Activated naive CD8-positive, alpha-beta T cell treated with anti-CD3 and anti-CD28 coated beads, Interleukin-2, amount 50 U/mL, for 24 hours (primary cell): ENCODE measurements at regions not wholly inside any gene's neighbourhood (a gene's known extent, or its start where the extent isn't known, plus 50 kb on each side); places are given as distances from the start of the nearest gene placed in this dataset.

Experiments
- ATAC-seq: fragments of 150-1000 bp; cut with Tn5 transposase; one replicate; pipeline ENCODE4 v1.10.0; 2021
- DNase-seq: peaks from one replicate; pipeline ENCODE4 v3.0.0; 2021
- H3K27ac Mint-ChIP-seq: one replicate; pipeline ENCODE4 v1.8.0; 2021; ENCODE audit warnings: mild to moderate bottlenecking, mixed read lengths
- H3K27me3 Mint-ChIP-seq: one replicate; pipeline ENCODE4 v1.8.0; 2021; ENCODE audit warnings: mixed read lengths
- H3K36me3 Mint-ChIP-seq: one replicate; pipeline ENCODE4 v1.8.0; 2021; ENCODE audit warnings: low read depth, mixed read lengths
- H3K4me1 Mint-ChIP-seq: one replicate; pipeline ENCODE4 v1.8.0; 2021; ENCODE audit warnings: mixed read lengths
- H3K4me3 Mint-ChIP-seq: one replicate; pipeline ENCODE4 v1.8.0; 2021; ENCODE audit warnings: mild to moderate bottlenecking, moderate library complexity, mixed read lengths
- H3K9me3 Mint-ChIP-seq: one replicate; pipeline ENCODE4 v1.8.0; 2021; ENCODE audit warnings: mixed read lengths

DNA sequence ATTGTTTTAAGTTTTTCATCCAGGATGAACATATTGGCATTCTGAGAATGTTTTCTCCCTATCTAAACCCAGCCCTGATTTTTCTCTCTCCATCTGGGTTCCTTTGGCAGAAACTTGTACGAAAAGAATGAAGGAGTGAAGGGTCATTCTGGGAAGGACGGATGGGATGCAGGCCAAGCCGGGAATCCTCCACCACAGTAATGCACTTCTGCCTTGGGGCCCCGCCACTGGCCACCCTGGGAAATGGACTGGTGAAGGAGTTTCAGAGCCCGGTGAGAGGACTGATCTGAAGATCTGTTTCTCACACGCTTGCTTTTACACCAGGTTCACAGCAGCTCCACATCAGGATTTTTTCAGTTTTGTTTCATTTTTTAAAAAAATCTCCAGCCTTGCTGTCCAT lies 554.8 kb downstream of the BNC2 start:
- Mint-ChIP-seq H3K9me3 (no peaks in the 10 kb centered on the region), H3K4me1 (no peaks in the 10 kb centered on the region), H3K4me3 (no peak overlapping the region), H3K36me3 (no peaks in the 10 kb centered on the region), H3K27ac (no peak overlapping the region), H3K27me3 (peaks cover 2% of the 10 kb centered on the region)
- ATAC-seq = no peak
- no peak for DNase-seq

DNA sequence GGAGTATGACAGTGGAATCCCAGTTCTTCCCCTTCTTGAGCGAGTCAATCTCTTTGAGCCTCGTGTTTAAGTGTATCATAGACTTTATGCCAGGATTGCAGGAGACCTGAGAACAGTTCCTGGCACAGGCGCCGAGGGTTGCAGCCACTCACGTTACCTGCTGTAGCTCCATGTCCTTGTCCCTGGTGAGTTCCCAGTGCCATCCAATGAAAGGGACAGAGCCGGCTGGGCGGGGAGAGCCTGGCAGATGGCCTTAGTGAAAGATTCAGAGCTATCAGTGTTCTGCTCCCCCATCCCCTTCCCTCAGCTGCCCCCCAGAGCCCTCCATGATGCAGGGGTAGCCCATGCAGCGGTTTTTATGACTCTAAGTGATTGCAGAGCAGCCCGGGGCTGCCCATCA lies 554.0 kb downstream of the BNC2 start:
- no peak overlapping the region for H3K27ac Mint-ChIP-seq
- DNase-seq (no peak), ATAC-seq (no peak)
- no peaks in the 10 kb centered on the region for H3K36me3 Mint-ChIP-seq
- H3K4me1 Mint-ChIP-seq = no peaks in the 10 kb centered on the region
- H3K9me3 Mint-ChIP-seq = no peaks in the 10 kb centered on the region
- H3K4me3 Mint-ChIP-seq = no peak overlapping the region
- peaks cover 2% of the 10 kb centered on the region for H3K27me3 Mint-ChIP-seq

DNA sequence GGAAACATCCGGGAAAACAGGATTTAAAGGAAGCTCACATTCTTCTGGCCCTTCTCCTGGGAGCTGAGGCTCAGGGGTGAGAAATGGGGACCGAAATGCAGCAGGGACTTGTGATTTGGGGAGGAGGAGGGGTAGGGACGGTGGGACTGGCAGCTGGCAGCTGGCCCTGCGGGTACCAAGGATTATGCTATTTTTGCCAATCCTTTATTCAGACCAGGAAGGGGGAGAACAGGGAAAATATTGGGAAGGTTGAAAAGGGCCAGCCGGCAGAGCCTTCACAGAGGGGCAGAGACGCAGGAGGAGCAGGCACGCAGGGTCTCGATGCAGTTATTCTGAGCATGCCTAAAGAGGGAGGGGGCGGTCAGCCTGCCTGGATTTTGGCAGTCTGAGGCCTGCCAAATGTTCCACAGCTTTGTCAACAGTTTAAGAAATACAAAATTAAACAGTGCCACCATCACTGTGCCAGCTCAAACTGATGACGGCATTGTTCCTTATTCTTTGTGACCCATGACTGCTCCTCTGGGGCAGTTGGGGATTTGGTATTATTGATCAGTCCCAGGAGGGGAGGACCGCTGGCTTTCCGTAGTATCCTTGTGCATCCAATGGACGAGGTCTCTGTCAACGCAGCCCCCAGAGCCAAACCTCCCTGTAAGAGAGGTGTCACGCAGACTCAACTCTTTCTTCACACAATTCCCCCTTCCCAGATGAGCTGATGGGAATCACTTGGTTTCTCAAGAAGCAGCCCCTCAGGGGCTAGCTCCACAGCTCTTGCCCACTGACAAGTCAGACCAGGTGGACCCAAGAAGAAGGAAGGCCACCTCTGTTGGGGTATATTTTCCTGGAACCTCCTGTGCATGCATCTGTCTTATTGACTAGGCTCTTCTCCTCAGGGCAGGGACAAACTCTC lies 553.3 kb downstream of the BNC2 start:
- H3K4me3 Mint-ChIP-seq = no peak overlapping the region
- peaks cover 2% of the 10 kb centered on the region for H3K27me3 Mint-ChIP-seq
- no peak overlapping the region for H3K27ac Mint-ChIP-seq
- no peaks in the 10 kb centered on the region for H3K4me1 Mint-ChIP-seq
- H3K9me3 Mint-ChIP-seq = no peaks in the 10 kb centered on the region
- H3K36me3 Mint-ChIP-seq = no peaks in the 10 kb centered on the region
- no peak for DNase-seq
- ATAC-seq = no peak

DNA sequence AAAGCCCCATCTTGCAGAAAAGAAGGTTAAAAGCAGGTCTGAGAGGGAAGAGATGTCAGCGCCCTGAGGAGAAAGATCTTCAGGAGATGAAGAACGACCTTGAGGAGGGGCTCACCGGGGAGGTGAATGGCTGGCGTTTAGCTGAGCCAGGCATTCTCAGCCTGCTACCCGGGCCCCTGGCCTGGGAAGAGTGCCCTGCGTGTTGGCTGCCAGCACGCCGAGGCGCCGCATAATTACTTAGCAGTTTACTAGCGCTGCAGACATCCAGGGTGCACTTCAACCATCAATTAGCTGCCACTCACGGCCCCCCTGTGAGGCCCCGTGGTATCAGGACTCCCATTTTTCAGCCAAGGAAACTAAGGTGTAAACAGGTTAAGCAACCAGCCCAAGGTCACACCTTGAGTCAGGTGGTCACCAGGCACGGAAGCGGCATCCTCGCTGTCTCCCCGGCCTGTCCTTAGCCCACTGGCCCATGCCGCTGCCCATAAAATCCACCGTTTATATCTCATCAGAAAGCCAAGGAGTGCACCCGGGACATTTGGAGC lies 551.9 kb downstream of the BNC2 start:
- Mint-ChIP-seq H3K4me3 (no peak overlapping the region), H3K9me3 (no peaks in the 10 kb centered on the region), H3K27ac (no peak overlapping the region), H3K27me3 (peaks cover 1% of the 10 kb centered on the region), H3K36me3 (no peaks in the 10 kb centered on the region), H3K4me1 (no peaks in the 10 kb centered on the region)
- ATAC-seq = no peak
- DNase-seq = no peak

DNA sequence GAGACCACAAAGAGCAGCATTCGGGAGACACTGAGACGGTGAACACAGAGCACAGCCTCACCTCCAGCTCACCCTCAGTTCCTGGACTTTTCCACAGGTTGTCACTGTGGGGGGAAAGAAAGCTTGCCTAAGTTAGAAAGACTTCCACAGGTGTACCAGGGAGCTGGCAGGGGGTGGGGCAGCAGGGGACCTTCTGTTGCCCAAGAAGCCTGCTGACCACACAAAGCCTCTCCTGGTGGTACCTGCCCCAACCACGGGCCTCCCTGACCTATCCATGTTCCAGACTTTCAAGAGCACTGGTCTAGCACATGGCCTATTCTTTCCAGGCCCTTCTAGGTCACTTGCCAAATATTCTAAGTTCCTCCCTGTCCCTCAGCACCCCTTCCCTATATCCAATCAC lies 550.8 kb downstream of the BNC2 start:
- H3K9me3 Mint-ChIP-seq = no peaks in the 10 kb centered on the region
- ATAC-seq (no peak), DNase-seq (no peak)
- H3K4me1 Mint-ChIP-seq = no peaks in the 10 kb centered on the region
- no peaks in the 10 kb centered on the region for H3K27me3 Mint-ChIP-seq
- no peak overlapping the region for H3K4me3 Mint-ChIP-seq
- H3K36me3 Mint-ChIP-seq = no peaks in the 10 kb centered on the region
- no peak overlapping the region for H3K27ac Mint-ChIP-seq

DNA sequence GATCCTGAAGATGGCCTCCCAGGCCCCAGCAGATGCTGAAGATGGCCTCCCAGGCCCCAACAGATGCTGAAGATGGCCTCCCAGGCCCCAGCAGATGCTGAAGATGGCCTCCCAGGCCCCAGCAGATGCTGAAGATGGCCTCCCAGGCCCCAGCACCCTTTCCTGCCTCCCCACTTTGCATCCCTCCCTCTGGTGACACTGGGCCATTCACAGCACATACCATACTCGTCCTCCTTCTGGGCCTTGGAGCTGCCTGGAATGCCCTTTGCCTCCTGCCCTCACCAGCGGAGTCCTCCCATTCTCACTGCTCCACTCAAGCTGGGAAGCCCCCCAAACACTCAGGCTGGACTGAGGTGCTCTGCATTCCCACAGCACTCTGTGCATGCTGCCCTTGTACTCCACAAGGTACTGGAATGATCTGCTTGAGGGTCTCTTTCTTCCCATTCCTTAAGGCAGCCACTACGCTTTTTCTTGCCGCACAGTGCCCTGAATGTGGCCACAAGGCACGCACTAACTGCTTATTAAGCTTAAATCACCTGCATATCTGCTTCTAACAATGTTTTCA lies 550.0 kb downstream of the BNC2 start:
- no peak for ATAC-seq
- no peaks in the 10 kb centered on the region for H3K4me1 Mint-ChIP-seq
- H3K4me3 Mint-ChIP-seq = no peak overlapping the region
- no peak overlapping the region for H3K27ac Mint-ChIP-seq
- no peak for DNase-seq
- no peaks in the 10 kb centered on the region for H3K27me3 Mint-ChIP-seq
- no peaks in the 10 kb centered on the region for H3K9me3 Mint-ChIP-seq
- H3K36me3 Mint-ChIP-seq = no peaks in the 10 kb centered on the region

DNA sequence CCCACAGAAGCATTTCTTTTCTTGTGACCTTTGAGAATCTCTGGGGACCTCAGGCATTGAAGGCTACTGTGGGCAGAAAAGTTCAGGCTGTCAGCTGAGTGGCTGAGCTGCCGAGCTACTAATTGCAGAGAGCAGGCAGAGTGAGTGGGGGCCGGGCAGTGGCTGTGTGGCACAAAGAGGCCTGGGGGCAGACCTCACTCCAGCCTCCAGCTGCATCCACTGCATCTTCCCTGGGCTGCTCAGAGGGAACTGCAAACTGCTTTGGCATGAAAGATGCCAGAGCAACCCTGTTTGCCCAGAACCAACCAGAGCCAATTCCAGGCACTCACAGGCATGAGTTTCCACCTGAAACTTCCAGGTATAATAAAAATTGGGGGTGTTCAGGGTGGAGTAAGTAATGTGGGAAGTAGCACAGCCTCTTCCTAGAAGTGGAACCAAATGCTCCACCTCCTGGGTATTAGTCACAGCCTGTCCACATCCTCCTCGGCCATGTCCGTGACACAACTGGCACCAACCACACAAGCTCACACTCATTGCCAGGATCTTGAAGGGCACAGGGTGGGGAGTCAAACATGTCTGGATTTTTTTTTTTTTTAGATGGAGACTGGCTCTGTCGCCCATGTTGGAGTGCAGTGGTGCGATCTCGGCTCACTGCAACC lies 548.9 kb downstream of the BNC2 start:
- no peak for ATAC-seq
- Mint-ChIP-seq H3K27ac (no peak overlapping the region), H3K9me3 (no peaks in the 10 kb centered on the region), H3K27me3 (no peaks in the 10 kb centered on the region), H3K4me3 (no peak overlapping the region), H3K36me3 (no peaks in the 10 kb centered on the region), H3K4me1 (no peaks in the 10 kb centered on the region)
- no peak for DNase-seq

DNA sequence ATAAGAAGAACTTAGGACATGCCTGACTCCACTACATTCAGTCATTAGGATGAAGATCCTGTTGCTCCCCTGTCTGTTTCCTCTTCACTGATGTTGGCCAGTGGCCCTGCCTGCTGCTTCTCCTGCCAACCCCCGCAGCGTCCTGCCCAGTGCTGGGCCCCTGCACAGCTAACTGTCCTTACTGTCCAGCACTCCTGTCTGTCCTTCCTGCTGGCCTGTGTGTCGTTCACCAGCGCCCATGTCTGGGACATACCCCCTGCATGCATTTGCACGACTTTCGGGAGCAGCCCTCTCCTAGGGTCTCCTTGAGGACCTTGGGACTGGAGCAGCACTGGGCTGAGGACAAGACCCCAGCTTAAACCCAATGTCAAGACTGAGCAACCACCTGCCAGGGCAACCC lies 547.6 kb downstream of the BNC2 start:
- Mint-ChIP-seq H3K36me3 (no peaks in the 10 kb centered on the region), H3K4me1 (no peaks in the 10 kb centered on the region), H3K4me3 (no peak overlapping the region), H3K27ac (no peak overlapping the region), H3K9me3 (no peaks in the 10 kb centered on the region), H3K27me3 (no peaks in the 10 kb centered on the region)
- ATAC-seq (no peak), DNase-seq (no peak)

DNA sequence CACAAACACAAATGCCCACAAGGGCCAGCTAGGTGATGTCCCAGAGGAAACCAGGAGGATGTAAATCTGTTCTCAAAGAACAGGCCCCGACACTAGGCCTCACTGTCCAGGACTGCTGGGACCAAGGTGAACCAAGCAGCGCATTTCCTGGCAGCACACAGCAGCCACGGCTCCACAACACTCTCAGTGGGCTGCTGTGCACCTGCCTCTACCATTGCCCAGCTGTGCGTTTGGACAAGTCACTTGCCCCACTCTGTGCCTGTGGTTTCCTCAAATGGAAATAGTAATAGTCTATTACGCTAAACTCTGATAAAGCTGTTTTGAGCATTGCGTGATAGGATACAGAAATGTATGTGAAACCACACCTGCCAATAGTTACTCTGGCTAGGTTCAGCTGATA lies 544.5 kb downstream of the BNC2 start:
- H3K9me3 Mint-ChIP-seq = no peaks in the 10 kb centered on the region
- ATAC-seq (no peak), DNase-seq (no peak)
- H3K36me3 Mint-ChIP-seq = no peaks in the 10 kb centered on the region
- no peaks in the 10 kb centered on the region for H3K27me3 Mint-ChIP-seq
- H3K4me3 Mint-ChIP-seq = no peak overlapping the region
- H3K4me1 Mint-ChIP-seq = no peaks in the 10 kb centered on the region
- H3K27ac Mint-ChIP-seq = no peak overlapping the region

DNA sequence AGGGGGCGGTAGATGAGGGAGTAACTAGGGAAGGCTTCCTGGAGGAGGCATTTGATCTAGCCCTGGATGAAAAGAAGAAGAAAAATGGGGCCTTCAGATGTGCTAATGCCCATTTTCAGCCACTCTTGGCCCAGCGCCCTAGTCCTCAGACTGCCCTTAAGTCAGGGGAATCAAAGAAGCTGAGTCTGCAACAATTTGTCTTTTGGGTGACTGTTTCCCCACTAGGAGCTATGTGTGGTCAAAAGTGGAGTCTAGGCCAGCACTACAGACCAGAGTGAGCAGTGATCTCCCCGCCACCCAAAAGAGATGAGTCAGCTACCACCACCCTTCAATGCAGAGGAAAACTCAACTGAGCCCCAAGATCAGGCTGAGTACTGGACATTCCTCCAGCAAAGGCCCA lies 542.1 kb downstream of the BNC2 start:
- no peak for ATAC-seq
- DNase-seq = no peak
- Mint-ChIP-seq H3K9me3 (no peaks in the 10 kb centered on the region), H3K27me3 (no peaks in the 10 kb centered on the region), H3K4me1 (no peaks in the 10 kb centered on the region), H3K27ac (no peak overlapping the region), H3K4me3 (no peak overlapping the region), H3K36me3 (no peaks in the 10 kb centered on the region)

DNA sequence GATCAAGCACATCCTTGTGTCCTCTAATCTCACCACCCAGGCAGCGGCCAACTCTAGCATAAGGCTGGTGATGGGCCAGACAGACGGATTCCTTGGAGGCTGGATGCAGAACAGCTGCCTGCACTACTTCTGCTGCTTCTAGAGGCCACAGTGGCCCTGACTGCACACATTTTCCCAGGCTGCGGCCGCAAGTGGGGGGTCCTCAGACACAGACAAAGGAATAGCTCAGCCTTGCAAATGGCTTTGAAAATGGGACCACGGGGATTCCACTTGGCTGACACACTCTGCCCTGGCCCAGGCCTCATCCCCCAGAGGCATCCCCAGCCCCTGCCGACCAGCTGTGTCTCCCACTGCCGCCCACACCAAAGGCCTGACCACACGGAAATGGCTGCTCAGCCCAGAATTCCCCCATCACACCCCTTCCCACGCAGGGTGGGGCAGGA lies 540.8 kb downstream of the BNC2 start:
- no peaks in the 10 kb centered on the region for H3K27me3 Mint-ChIP-seq
- no peak overlapping the region for H3K4me3 Mint-ChIP-seq
- no peaks in the 10 kb centered on the region for H3K36me3 Mint-ChIP-seq
- DNase-seq = no peak
- H3K27ac Mint-ChIP-seq = no peak overlapping the region
- no peaks in the 10 kb centered on the region for H3K4me1 Mint-ChIP-seq
- no peak for ATAC-seq
- H3K9me3 Mint-ChIP-seq = no peaks in the 10 kb centered on the region

DNA sequence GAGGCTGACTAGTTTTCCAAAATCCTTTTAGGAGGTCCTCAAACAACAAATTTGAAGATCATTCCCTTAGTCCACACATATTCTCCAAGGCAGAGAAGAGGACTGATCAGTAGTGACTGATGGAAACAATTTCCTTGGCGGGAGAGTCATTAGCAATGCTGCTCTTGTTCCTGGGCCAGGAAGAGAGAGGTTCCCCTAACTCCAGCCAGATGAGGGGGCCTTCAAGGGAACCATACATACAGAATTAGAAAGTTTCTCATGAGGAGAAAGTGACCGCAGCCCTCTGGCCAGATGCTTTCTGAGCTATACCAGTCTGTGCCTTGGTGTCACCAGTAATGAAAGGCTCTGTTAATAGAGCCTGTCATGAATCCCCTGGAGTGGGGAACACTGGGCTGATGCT lies 539.4 kb downstream of the BNC2 start:
- no peaks in the 10 kb centered on the region for H3K4me1 Mint-ChIP-seq
- no peaks in the 10 kb centered on the region for H3K27me3 Mint-ChIP-seq
- H3K9me3 Mint-ChIP-seq = no peaks in the 10 kb centered on the region
- no peaks in the 10 kb centered on the region for H3K36me3 Mint-ChIP-seq
- ATAC-seq = no peak
- DNase-seq = no peak
- no peak overlapping the region for H3K4me3 Mint-ChIP-seq
- H3K27ac Mint-ChIP-seq = no peak overlapping the region

DNA sequence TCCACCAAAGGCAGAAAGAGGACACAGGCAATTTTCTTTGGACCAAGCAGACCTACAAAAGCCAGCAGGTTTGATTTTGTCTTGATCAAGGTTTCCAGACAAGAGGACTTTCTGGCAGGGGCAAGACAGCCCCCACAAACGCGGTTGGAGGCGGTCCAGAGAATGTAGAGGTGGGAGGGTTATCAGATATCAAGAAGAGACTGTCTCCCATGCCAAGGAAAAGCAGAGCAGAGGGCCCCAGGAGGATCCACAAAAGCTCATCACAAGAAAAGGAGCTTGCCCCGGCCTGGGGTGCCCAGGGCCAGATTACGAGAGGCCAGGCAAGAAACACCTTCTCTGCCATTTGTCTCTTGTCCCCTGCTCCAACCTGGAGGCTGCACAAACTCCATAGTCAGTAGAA lies 538.9 kb downstream of the BNC2 start:
- Mint-ChIP-seq H3K27me3 (no peaks in the 10 kb centered on the region), H3K27ac (no peak overlapping the region), H3K4me1 (no peaks in the 10 kb centered on the region), H3K9me3 (no peaks in the 10 kb centered on the region), H3K4me3 (no peak overlapping the region), H3K36me3 (no peaks in the 10 kb centered on the region)
- ATAC-seq (no peak), DNase-seq (no peak)

DNA sequence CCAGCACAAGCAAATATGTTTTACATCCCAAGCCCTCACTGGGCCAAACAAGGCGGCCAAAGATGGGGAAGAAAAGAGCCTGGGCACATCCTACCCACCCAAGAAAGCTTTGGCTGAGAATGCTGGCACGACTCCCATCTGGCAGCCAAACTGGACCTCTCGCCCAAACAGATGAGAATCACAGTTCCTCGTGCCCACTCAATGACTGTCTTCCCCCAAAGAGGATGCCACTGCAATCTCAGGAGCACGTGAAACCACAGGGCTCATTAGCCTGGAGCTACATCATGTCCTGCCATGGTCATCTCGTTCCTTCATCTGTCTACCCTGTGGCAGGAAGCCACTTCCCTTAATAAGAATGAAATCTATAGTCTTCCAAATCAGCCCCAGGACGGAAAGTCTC lies 536.8 kb downstream of the BNC2 start:
- no peak for DNase-seq
- no peaks in the 10 kb centered on the region for H3K4me1 Mint-ChIP-seq
- H3K4me3 Mint-ChIP-seq = no peak overlapping the region
- H3K27ac Mint-ChIP-seq = no peak overlapping the region
- no peaks in the 10 kb centered on the region for H3K9me3 Mint-ChIP-seq
- H3K36me3 Mint-ChIP-seq = no peaks in the 10 kb centered on the region
- H3K27me3 Mint-ChIP-seq = no peaks in the 10 kb centered on the region
- no peak for ATAC-seq
